ENCODE measurements at regions not wholly inside any gene's neighbourhood (a gene's known extent, or its start where the extent isn't known, plus 50 kb on each side); places are given as distances from the start of the nearest gene placed in this dataset.

DNA sequence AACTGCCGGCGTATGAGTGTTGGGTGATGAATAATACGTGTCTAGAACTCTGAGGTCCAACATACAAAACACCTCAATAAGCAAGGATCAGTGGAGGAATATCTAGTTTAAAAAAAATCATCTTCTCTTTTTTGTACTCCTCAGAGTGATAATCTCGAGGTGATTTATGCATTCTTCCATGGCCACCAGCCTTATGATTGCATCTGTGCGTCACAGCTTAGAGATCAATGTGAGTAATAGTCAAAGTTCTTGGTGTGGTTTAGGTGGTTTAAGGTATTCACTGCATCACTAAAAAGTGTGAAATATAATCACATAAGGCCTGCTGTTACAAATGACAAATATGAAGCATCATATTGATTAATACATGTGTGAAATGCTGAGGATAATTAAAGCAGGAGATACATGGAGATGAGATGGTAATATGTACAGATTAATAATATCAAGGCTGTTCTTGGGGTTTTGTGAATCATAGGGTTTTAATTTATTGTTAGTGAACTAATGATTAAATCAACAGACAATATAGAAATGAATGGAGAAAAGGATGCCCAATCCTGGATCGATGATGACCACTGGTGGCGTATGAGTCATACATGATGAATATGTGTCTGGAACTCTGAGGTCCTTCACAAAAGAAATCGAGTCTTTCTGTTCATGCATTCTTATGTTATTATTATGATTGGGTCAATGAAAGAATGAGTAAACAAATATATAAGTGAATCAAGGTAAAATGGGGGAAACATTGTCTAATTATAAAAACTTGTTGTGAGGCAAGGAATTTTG, 68.8 kb upstream of the RTL1 start:
- H3K4me1 Mint-ChIP-seq (ENCODE audit: low read depth), result no peaks in the 10 kb centered on the region
- H3K9me3 Mint-ChIP-seq (ENCODE audit: low read depth), result no peaks in the 10 kb centered on the region
- no peak for DNase-seq (ENCODE audit: low spot score, unreplicated experiment)
- H3K4me3 Mint-ChIP-seq (ENCODE audit: low read depth), result no peak overlapping the region
- no peak overlapping the region for H3K27ac Mint-ChIP-seq
- TF ChIP-seq, protein P1, sequence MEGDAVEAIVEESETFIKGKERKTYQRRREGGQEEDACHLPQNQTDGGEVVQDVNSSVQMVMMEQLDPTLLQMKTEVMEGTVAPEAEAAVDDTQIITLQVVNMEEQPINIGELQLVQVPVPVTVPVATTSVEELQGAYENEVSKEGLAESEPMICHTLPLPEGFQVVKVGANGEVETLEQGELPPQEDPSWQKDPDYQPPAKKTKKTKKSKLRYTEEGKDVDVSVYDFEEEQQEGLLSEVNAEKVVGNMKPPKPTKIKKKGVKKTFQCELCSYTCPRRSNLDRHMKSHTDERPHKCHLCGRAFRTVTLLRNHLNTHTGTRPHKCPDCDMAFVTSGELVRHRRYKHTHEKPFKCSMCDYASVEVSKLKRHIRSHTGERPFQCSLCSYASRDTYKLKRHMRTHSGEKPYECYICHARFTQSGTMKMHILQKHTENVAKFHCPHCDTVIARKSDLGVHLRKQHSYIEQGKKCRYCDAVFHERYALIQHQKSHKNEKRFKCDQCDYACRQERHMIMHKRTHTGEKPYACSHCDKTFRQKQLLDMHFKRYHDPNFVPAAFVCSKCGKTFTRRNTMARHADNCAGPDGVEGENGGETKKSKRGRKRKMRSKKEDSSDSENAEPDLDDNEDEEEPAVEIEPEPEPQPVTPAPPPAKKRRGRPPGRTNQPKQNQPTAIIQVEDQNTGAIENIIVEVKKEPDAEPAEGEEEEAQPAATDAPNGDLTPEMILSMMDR (IDR thresholded peaks at IDR 0.05; ENCODE audit: unreplicated experiment), result no peak
- H3K27me3 Mint-ChIP-seq, result no peaks in the 10 kb centered on the region
- no peaks in the 10 kb centered on the region for H3K36me3 Mint-ChIP-seq (ENCODE audit: insufficient read depth)

DNA sequence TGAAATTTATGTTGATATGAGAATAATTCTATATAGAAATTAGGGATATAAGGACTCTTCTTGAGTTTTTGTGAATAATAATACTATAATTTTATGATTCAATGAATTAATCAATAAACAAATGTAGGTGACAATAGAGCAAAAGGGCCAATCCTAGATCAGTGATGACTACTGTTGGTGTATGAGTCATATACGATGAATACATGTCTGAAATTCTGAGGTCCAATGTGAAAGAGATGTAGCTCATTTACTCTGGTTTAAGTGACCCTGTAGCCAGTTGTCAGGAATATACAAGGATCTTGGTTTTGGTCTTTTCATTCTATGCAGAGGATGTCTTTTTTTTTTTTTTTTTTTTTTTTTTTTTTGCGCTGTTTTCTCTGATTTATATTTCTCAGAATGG, 72.1 kb upstream of the RTL1 start:
- DNase-seq (ENCODE audit: low spot score, unreplicated experiment), result no peak
- no peak overlapping the region for H3K4me3 Mint-ChIP-seq (ENCODE audit: low read depth)
- H3K27ac Mint-ChIP-seq, result no peak overlapping the region
- peaks cover 4% of the 10 kb centered on the region for H3K27me3 Mint-ChIP-seq
- H3K36me3 Mint-ChIP-seq (ENCODE audit: insufficient read depth), result no peaks in the 10 kb centered on the region
- H3K9me3 Mint-ChIP-seq (ENCODE audit: low read depth), result no peaks in the 10 kb centered on the region
- TF ChIP-seq, protein P1 (IDR thresholded peaks at IDR 0.05; ENCODE audit: unreplicated experiment), result no peak
- H3K4me1 Mint-ChIP-seq (ENCODE audit: low read depth), result no peaks in the 10 kb centered on the region

DNA sequence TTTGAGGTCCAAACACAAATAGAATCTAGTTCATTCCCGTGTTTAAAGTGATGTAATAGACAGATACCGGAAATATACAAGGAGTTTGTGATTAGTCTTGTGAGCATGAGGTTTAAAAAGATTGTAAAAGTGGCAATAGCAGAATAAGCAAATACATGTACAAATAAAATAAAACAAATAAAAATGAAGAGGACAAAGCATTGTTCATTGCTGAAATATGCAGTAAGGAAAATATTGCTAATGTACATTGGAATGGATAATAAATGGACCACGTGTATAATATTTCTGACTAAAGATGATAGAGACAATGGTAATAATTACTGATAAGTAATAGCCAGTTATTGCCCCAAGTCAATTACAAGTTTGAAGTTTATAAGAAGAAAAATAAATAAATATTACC, 75.6 kb upstream of the RTL1 start:
- TF ChIP-seq, protein P1 (IDR thresholded peaks at IDR 0.05; ENCODE audit: unreplicated experiment), result no peak
- Mint-ChIP-seq H3K4me3 (ENCODE audit: low read depth) (no peak overlapping the region), H3K36me3 (ENCODE audit: insufficient read depth) (no peaks in the 10 kb centered on the region), H3K27me3 (peaks cover 4% of the 10 kb centered on the region), H3K9me3 (ENCODE audit: low read depth) (no peaks in the 10 kb centered on the region), H3K4me1 (ENCODE audit: low read depth) (no peaks in the 10 kb centered on the region), H3K27ac (no peak overlapping the region)
- DNase-seq (ENCODE audit: low spot score, unreplicated experiment), result no peak

DNA sequence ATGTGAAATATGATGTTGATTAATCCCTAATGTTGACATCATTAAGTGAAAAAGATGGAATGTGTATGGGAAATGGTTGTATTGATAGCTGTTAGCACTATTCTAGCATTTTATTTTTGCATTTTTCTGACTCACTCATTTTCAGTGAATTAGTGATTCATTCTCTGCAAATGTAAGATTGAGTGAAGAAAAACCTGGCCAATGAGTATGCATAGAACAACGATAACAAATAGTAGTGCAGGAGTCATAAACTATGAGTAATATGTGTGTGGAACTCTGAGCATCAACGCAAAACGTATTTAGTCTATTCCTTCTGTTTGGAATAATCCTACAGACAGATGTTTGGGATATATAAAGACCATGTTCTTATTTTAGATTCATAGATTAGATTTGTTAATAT, 76.3 kb upstream of the RTL1 start:
- no peaks in the 10 kb centered on the region for H3K9me3 Mint-ChIP-seq (ENCODE audit: low read depth)
- no peaks in the 10 kb centered on the region for H3K36me3 Mint-ChIP-seq (ENCODE audit: insufficient read depth)
- peaks cover 4% of the 10 kb centered on the region for H3K27me3 Mint-ChIP-seq
- DNase-seq (ENCODE audit: low spot score, unreplicated experiment), result no peak
- no peak overlapping the region for H3K4me3 Mint-ChIP-seq (ENCODE audit: low read depth)
- no peak overlapping the region for H3K27ac Mint-ChIP-seq
- H3K4me1 Mint-ChIP-seq (ENCODE audit: low read depth), result no peaks in the 10 kb centered on the region
- TF ChIP-seq, protein P1 (IDR thresholded peaks at IDR 0.05; ENCODE audit: unreplicated experiment), result no peak

DNA sequence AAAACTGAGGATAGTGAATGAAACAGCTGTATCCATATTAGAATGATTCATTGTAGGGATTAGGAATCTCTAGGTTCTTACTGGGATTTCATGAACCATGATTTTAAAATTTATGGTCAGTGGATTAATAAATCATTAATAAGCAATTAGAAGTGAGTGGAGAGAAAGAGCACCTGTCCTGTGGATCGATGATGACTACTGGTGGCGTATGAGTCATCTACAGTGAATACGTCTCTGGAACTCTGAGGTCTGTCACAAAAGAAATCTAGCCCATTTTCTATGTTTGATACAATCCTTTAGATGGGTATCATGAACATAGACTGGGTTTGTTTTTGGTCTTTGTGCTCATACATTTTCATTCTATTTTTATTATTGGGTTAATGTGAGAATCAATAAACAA, 77.3 kb upstream of the RTL1 start:
- H3K4me1 Mint-ChIP-seq (ENCODE audit: low read depth), result no peaks in the 10 kb centered on the region
- H3K27me3 Mint-ChIP-seq, result peaks cover 4% of the 10 kb centered on the region
- no peak overlapping the region for H3K27ac Mint-ChIP-seq
- no peaks in the 10 kb centered on the region for H3K36me3 Mint-ChIP-seq (ENCODE audit: insufficient read depth)
- H3K4me3 Mint-ChIP-seq (ENCODE audit: low read depth), result no peak overlapping the region
- no peaks in the 10 kb centered on the region for H3K9me3 Mint-ChIP-seq (ENCODE audit: low read depth)
- TF ChIP-seq, protein P1 (IDR thresholded peaks at IDR 0.05; ENCODE audit: unreplicated experiment), result no peak
- DNase-seq (ENCODE audit: low spot score, unreplicated experiment), result no peak

Data from progenitor cell of endocrine pancreas (in vitro differentiated cells).